Astrocyte of the cerebellum (primary cell): ENCODE measurements at regions not wholly inside any gene's neighbourhood (a gene's known extent, or its start where the extent isn't known, plus 50 kb on each side); places are given as distances from the start of the nearest gene placed in this dataset.

Experiments used
- DNase-seq: peaks from one replicate; pipeline ENCODE4 v3.0.0-alpha.2; 2011; ENCODE audit warnings: low read depth
- H3K4me3 ChIP-seq: 2 replicates; pipeline ENCODE4 v1.5.1; 2011; ENCODE audit warnings: mild to moderate bottlenecking, low read depth, low read length, moderate library complexity
- CTCF ChIP-seq: IDR thresholded peaks from 2 replicates; pipeline ENCODE4 v1.5.1; 2012; ENCODE audit warnings: low read length, low read depth, moderate library complexity, mild to moderate bottlenecking; ENCODE audit errors: missing control alignments
- in situ Hi-C: cut with HindIII; loops from 2 replicates; pipeline ENCODE4 v1.10.0; 2017; ENCODE audit warnings: low sequenced_read_pairs

DNA sequence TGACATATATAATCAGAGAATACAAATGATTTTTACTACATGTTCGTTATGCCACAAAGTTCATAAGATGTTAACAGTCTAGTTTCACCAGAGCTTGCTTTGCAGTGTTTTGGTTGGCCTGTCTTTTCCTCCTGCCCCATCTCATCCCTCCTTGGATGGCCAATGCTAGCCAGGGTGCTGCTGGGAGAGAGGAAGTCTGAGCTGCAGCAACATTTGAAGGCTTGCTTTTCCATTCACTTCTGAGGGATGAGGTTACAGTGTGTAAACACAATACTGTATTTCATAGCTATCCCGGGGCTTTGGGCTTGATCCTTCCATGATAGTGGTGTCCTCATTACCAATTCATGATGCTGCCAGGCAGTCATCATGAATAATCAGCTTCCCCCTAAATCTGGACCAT, 170.5 kb downstream of the RAB11FIP2 start:
- in situ Hi-C loops: no loop called here
- no peak for TF ChIP-seq CTCF
- no peak overlapping the region for H3K4me3 ChIP-seq
- DNase-seq: no peak

GRCh38 chr10:117878626-117879025, 168.1 kb downstream of the RAB11FIP2 start:
- in situ Hi-C loops: no loop called here
- no peak overlapping the region for H3K4me3 ChIP-seq
- no peak for DNase-seq
- no peak for TF ChIP-seq CTCF

- H3K4me3 ChIP-seq: no peak overlapping the region
- DNase-seq: no peak
- in situ Hi-C loops: no loop called here
- TF ChIP-seq CTCF: no peak
Measured at GRCh38 chr10:117884093-117884492, 162.6 kb downstream of the RAB11FIP2 start.

DNA sequence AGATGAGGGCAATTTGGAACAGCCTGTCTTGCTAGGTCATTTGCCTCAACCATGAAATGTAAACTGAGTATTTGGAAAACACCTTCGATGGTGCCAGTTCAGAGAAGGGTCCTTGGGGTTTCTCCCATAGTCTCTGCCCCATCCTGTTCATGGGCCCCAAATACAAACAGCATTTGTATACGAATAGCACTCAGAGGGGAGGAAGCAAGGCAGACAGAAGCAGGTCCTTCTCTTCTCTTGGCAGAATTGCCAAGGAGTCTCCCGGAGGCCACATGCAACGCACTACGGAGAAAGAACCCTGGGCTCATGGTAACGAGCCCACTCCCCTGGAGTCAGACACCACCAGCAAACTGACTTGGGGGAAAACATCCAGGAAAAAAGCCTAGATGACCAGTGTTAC, 162.1 kb downstream of the RAB11FIP2 start:
- no peak overlapping the region for H3K4me3 ChIP-seq
- TF ChIP-seq CTCF: no peak
- no peak for DNase-seq
- in situ Hi-C loops: no loop called here

GRCh38 chr10:117885206-117885829, 161.4 kb downstream of the RAB11FIP2 start:
- in situ Hi-C loops: no loop called here
- H3K4me3 ChIP-seq: no peak overlapping the region
- no peak for DNase-seq
- no peak for TF ChIP-seq CTCF

GRCh38 chr10:117886766-117887165, 160.0 kb downstream of the RAB11FIP2 start:
- in situ Hi-C loops: no loop called here

More at GRCh38 chr10:117886766-117887165, 160.0 kb downstream of the RAB11FIP2 start:
- no peak overlapping the region for H3K4me3 ChIP-seq
- no peak for DNase-seq
- TF ChIP-seq CTCF: no peak
